Mesenchymal stem cell (in vitro differentiated cells and primary cell): ENCODE measurements at regions not wholly inside any gene's neighbourhood (a gene's known extent, or its start where the extent isn't known, plus 50 kb on each side); places are given as distances from the start of the nearest gene placed in this dataset.
"Not testable (repeated sequence)": the region's sequence is repeated elsewhere in the genome, so short reads cannot be mapped to it uniquely, and the experiment has no call there.

Experiments
- DNase-seq: peaks from one replicate; pipeline ENCODE4 v3.0.0-alpha.2; 2013
- H2AFZ ChIP-seq: one replicate; pipeline ENCODE4 v1.6.1; 2013; ENCODE audit warnings: low read depth, mild to moderate bottlenecking, control low read depth, inconsistent platforms, low read length, moderate library complexity
- H2AK5ac ChIP-seq: 2 replicates; pipeline ENCODE4 v1.6.1; 2013; ENCODE audit warnings: low read length, moderate library complexity, mild to moderate bottlenecking, inconsistent platforms; ENCODE audit not compliant: severe bottlenecking
- H2BK120ac ChIP-seq: one replicate; pipeline ENCODE4 v1.6.1; 2013; ENCODE audit warnings: low read depth, mild to moderate bottlenecking, inconsistent platforms, low read length, moderate library complexity
- H2BK12ac ChIP-seq, 2 experiments: one replicate each; pipeline ENCODE4 v1.6.1; 2013; ENCODE audit warnings: inconsistent platforms in 2 of 2, low read length in 2 of 2, mild to moderate bottlenecking in 2 of 2, moderate library complexity in 2 of 2, control low read depth in 1 of 2
- H2BK15ac ChIP-seq: one replicate; pipeline ENCODE4 v1.6.1; 2013; ENCODE audit warnings: mild to moderate bottlenecking, low read depth, inconsistent platforms; ENCODE audit not compliant: poor library complexity, severe bottlenecking
- H2BK5ac ChIP-seq: 2 replicates; pipeline ENCODE4 v1.6.1; 2013; ENCODE audit warnings: low read depth, mild to moderate bottlenecking, low read length, control low read depth, inconsistent platforms; ENCODE audit not compliant: poor library complexity, severe bottlenecking
- H3K14ac ChIP-seq, 2 experiments: one replicate each; pipeline ENCODE4 v1.6.1; 2013; ENCODE audit warnings: inconsistent platforms in 2 of 2, low read length in 2 of 2, control low read depth in 1 of 2, mild to moderate bottlenecking in 1 of 2, moderate library complexity in 1 of 2
- H3K18ac ChIP-seq, 2 experiments: one replicate each; pipeline ENCODE4 v1.6.1; 2013; ENCODE audit warnings: inconsistent platforms in 2 of 2, low read length in 2 of 2, control low read depth in 1 of 2, low read depth in 1 of 2, mild to moderate bottlenecking in 1 of 2
- H3K23ac ChIP-seq, 2 experiments: one replicate each; pipeline ENCODE4 v1.6.1; 2013; ENCODE audit warnings: inconsistent platforms in 2 of 2, low read length in 2 of 2, mild to moderate bottlenecking in 2 of 2, moderate library complexity in 2 of 2, control low read depth in 1 of 2
- H3K27ac ChIP-seq: 2 replicates; pipeline ENCODE4 v1.5.1; 2013; ENCODE audit warnings: mild to moderate bottlenecking, moderate library complexity, low read length, control low read depth, inconsistent platforms; ENCODE audit not compliant: poor library complexity, severe bottlenecking
- H3K27me3 ChIP-seq, 2 experiments: 2 replicates each; pipeline versions ENCODE4 v1.6.1 to v1.7.0; 2013; ENCODE audit warnings: low read length in 2 of 2, mild to moderate bottlenecking in 2 of 2, moderate library complexity in 2 of 2, control low read depth in 1 of 2, inconsistent platforms in 1 of 2; ENCODE audit not compliant: control insufficient read depth in 1 of 2, insufficient read depth in 1 of 2
- H3K36me3 ChIP-seq, 2 experiments: 2 replicates each; pipeline versions ENCODE4 v1.6.1 to v1.7.0; 2013; ENCODE audit warnings: low read length in 2 of 2, control low read depth in 1 of 2, inconsistent platforms in 1 of 2, low read depth in 1 of 2, mild to moderate bottlenecking in 1 of 2; ENCODE audit not compliant: insufficient read depth in 2 of 2, control insufficient read depth in 1 of 2
- H3K4ac ChIP-seq, 2 experiments: one replicate each; pipeline ENCODE4 v1.6.1; 2013; ENCODE audit warnings: inconsistent platforms in 2 of 2, low read length in 2 of 2, mild to moderate bottlenecking in 2 of 2, moderate library complexity in 2 of 2, control low read depth in 1 of 2, low read depth in 1 of 2
- H3K4me1 ChIP-seq: 2 replicates; pipeline ENCODE4 v1.6.1; 2013; ENCODE audit warnings: low read depth, low read length, control low read depth; ENCODE audit not compliant: control insufficient read depth, insufficient read depth
- H3K4me2 ChIP-seq: 2 replicates; pipeline ENCODE4 v1.6.1; 2013; ENCODE audit warnings: low read length, mild to moderate bottlenecking, inconsistent platforms; ENCODE audit not compliant: poor library complexity, severe bottlenecking
- H3K4me3 ChIP-seq, 2 experiments: 2 replicates each; pipeline versions ENCODE4 v1.5.1 to v1.7.0; 2013; ENCODE audit warnings: low read length in 2 of 2, mild to moderate bottlenecking in 2 of 2, control low read depth in 1 of 2, low read depth in 1 of 2; ENCODE audit not compliant: insufficient read depth in 1 of 2
- H3K79me1 ChIP-seq: replicated peaks from 2 replicates; pipeline ENCODE4 v1.6.1; 2013; ENCODE audit warnings: mild to moderate bottlenecking, control low read depth, low read length, inconsistent platforms; ENCODE audit not compliant: poor library complexity, severe bottlenecking
- H3K9ac ChIP-seq: 2 replicates; pipeline ENCODE4 v1.7.0; 2013; ENCODE audit warnings: mild to moderate bottlenecking, low read length, moderate library complexity
- H3K9me3 ChIP-seq: 2 replicates; pipeline ENCODE4 v1.7.0; 2013; ENCODE audit warnings: mild to moderate bottlenecking, low read length; ENCODE audit not compliant: control insufficient read depth
- H4K8ac ChIP-seq: one replicate; pipeline ENCODE4 v1.6.1; 2013; ENCODE audit warnings: inconsistent platforms, mild to moderate bottlenecking, low read length, moderate library complexity
- H4K91ac ChIP-seq: one replicate; pipeline ENCODE4 v1.6.1; 2013; ENCODE audit warnings: mild to moderate bottlenecking, low read length, inconsistent platforms
- WGBS: methylation state at CpG from one replicate; pipeline ENCODE4 v1.1.7; 2013; ENCODE audit warnings: mixed read lengths; 5-methylcytosine and 5-hydroxymethylcytosine counted together

DNA sequence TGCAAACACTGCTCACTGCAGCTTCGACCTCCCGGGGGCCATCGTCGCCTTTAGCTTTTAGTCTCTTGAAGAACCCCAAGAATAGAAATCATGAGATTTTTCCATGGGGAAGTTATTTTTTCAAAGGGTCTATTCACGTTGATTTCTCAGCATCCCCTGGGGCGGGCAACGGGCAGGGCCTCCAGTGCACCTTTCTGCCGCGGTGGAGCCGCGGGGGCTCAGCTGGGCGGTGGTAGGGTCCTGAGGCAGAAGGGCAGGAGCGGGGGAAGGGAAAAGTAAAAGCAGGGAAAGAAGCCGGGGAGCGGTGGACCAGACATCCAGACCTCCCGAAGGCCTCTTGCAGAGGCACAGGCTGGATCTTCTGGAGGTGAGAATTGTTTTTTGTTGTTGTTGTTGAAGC, 253.8 kb downstream of the FAM72C start:
- 84% methylated on average over 12 of the region's 16 CpGs for WGBS

DNA sequence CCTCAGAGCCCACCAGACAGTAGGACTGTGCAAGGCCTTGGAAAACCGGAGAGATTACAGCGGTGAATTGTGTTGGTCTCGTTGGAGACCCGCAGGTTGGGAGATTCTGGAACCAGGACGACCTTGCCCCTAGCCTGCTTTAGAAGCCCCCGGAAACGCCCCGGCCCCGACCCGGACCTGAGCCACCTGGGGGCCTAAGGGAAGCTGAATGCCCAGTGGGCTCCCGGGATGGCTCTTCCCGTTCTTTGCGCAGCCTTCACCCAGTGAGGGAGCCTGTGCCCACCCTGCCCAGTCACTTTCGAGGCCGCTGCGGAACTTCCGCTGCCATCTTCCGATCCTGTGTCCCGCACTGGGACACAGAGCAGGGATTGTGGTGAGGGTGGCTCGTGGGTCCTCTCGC, 254.4 kb downstream of the FAM72C start:
- Histone ChIP-seq H3K27me3 (peaks cover 0 to 31% of the 10 kb centered on the region in 2 experiments), H3K4ac (no peak overlapping the region), H3K4me3 (no peak overlapping the region), H2BK15ac (no peak overlapping the region), H3K79me1 (no peaks in the 10 kb centered on the region), H4K8ac (no peak overlapping the region), H3K4me2 (no peak overlapping the region), H3K36me3 (no peaks in the 10 kb centered on the region), H3K14ac (no peak overlapping the region), H2BK12ac (no peak overlapping the region), H2BK120ac (no peak overlapping the region), H3K9me3 (no peaks in the 10 kb centered on the region), H3K18ac (no peak overlapping the region), H4K91ac (no peak overlapping the region), H2AFZ (no peak overlapping the region), H2BK5ac (no peak overlapping the region), H2AK5ac (no peak overlapping the region), H3K9ac (no peak overlapping the region), H3K27ac (no peak overlapping the region), H3K23ac (no peak overlapping the region), H3K4me1 (no peaks in the 10 kb centered on the region)
- WGBS = 86% methylated on average over 21 of the region's 21 CpGs
- DNase-seq = no peak

More for the DNA sequence above, 253.8 kb downstream of the FAM72C start:
- Histone ChIP-seq H3K23ac (no peak overlapping the region), H3K4ac (no peak overlapping the region), H3K14ac (no peak overlapping the region), H3K36me3 (no peaks in the 10 kb centered on the region), H2BK15ac (no peak overlapping the region), H3K79me1 (no peaks in the 10 kb centered on the region), H3K9ac (no peak overlapping the region), H2AK5ac (no peak overlapping the region), H2BK5ac (no peak overlapping the region), H4K91ac (no peak overlapping the region), H2AFZ (no peak overlapping the region), H4K8ac (no peak overlapping the region), H3K4me3 (no peak overlapping the region), H3K4me1 (no peaks in the 10 kb centered on the region), H3K9me3 (no peaks in the 10 kb centered on the region), H3K27me3 (peaks cover 0 to 31% of the 10 kb centered on the region in 2 experiments), H3K18ac (no peak overlapping the region), H3K27ac (no peak overlapping the region), H3K4me2 (no peak overlapping the region), H2BK120ac (no peak overlapping the region), H2BK12ac (no peak overlapping the region)
- DNase-seq = no peak

DNA sequence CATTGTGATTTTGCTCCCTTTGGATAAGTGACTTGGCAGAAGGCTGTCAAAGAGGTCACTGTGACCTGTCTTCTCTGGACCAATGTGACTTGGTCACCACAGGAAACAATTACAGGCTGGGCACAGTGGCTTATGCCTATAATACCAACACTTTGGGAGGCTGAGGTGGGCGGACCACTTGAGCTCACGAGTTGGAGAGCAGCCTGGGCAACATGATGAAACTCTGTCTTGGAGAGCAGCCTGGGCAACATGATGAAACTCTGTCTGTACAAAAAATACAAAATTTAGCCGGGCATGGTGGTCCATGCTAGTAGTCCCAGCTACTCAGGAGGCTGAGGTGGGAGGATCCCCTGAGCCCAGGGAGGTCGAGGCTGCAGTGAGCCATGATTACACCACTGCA, 256.9 kb downstream of the FAM72C start:
- not testable (repeated sequence) for H4K91ac ChIP-seq, H3K18ac ChIP-seq, H3K4me2 ChIP-seq, H3K4me3 ChIP-seq, H2BK12ac ChIP-seq, H3K9me3 ChIP-seq, H3K27ac ChIP-seq, H2AK5ac ChIP-seq, H2BK15ac ChIP-seq, H2AFZ ChIP-seq, H3K9ac ChIP-seq, H3K36me3 ChIP-seq, H3K14ac ChIP-seq, DNase-seq, H3K23ac ChIP-seq, H3K79me1 ChIP-seq, H2BK5ac ChIP-seq, H2BK120ac ChIP-seq, H3K4me1 ChIP-seq, H3K4ac ChIP-seq, H4K8ac ChIP-seq
- H3K27me3 ChIP-seq = peaks cover 0 to 32% of the 10 kb centered on the region in 2 experiments
- 67% methylated on average over 3 of the region's 4 CpGs for WGBS

DNA sequence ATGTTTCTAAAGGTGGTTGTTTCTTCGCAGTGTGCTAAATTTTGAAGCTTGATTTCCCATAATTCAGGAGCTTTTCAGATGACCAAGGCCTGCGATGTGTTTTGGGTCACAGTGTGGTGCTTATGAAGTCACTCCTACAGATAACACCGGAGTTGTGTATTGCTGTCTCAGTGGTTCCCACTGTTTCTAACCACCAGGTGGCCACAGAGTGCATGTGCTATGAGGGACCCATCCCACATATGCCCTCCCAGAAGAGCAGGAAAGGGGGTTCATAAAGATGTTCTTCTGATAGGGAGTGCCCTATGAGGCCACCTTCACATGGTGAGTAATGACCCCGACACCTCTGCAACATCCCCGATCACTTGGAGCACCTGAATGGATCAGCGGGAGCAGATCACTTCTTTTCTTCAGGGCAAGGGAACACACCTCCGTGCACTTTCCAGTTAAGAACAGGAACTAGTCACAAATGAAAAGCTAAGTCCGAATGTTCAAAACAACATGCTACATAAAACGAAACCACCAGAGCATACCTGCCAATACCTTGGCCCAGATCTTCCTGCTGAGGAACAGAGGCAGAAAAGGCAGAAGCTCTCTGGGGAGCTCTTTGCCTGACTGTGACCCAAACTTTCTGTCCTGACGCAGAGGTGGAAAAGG, 262.1 kb downstream of the FAM72C start:
- H3K9ac ChIP-seq, H4K8ac ChIP-seq, H2BK120ac ChIP-seq, H2BK12ac ChIP-seq, H3K4ac ChIP-seq, H3K4me1 ChIP-seq, H3K4me2 ChIP-seq, H3K36me3 ChIP-seq, H2BK15ac ChIP-seq, H3K9me3 ChIP-seq, H3K27ac ChIP-seq, H2BK5ac ChIP-seq, H3K14ac ChIP-seq, H3K4me3 ChIP-seq, H3K18ac ChIP-seq, DNase-seq, H4K91ac ChIP-seq, H3K23ac ChIP-seq, H2AK5ac ChIP-seq, H3K79me1 ChIP-seq, H2AFZ ChIP-seq: not testable (repeated sequence)
- peaks cover 0 to 26% of the 10 kb centered on the region in 2 experiments for H3K27me3 ChIP-seq
- WGBS = 85% methylated on average over 7 of the region's 10 CpGs
